ENCODE measurements at regions not wholly inside any gene's neighbourhood (a gene's known extent, or its start where the extent isn't known, plus 50 kb on each side); places are given as distances from the start of the nearest gene placed in this dataset.
"Not testable (repeated sequence)": the region's sequence is repeated elsewhere in the genome, so short reads cannot be mapped to it uniquely, and the experiment has no call there.

- no peak for DNase-seq (ENCODE audit: low read depth in 4 of 4, low spot score in 1 of 4)
Measured at GRCh38 chr2:133624551-133624950, 56.3 kb upstream of the NCKAP5 start.

GRCh38 chr2:133627741-133628140 is 59.5 kb upstream of the NCKAP5 start:
- DNase-seq (ENCODE audit: low read depth in 4 of 4, low spot score in 1 of 4) = no peak

GRCh38 chr2:133633309-133633708 is 65.0 kb upstream of the NCKAP5 start:
- no peak for DNase-seq (ENCODE audit: low read depth in 4 of 4, low spot score in 1 of 4)

- no peak for DNase-seq (ENCODE audit: low read depth in 4 of 4, low spot score in 1 of 4)
Measured at GRCh38 chr2:133633881-133634409, 65.7 kb upstream of the NCKAP5 start.

GRCh38 chr2:133635131-133635530 is 66.9 kb upstream of the NCKAP5 start:
- DNase-seq (ENCODE audit: low read depth in 4 of 4, low spot score in 1 of 4) = no peak

- no peak for DNase-seq (ENCODE audit: low read depth in 4 of 4, low spot score in 1 of 4)
Measured at GRCh38 chr2:133636287-133636686, 68.0 kb upstream of the NCKAP5 start.

- no peak for DNase-seq (ENCODE audit: low read depth in 4 of 4, low spot score in 1 of 4)
Measured at GRCh38 chr2:133640103-133640502, 71.8 kb upstream of the NCKAP5 start.

GRCh38 chr2:133641497-133641896 is 73.2 kb upstream of the NCKAP5 start:
- DNase-seq (ENCODE audit: low read depth in 4 of 4, low spot score in 1 of 4) = no peak

GRCh38 chr2:133641942-133642725 is 73.9 kb upstream of the NCKAP5 start:
- DNase-seq (ENCODE audit: low read depth in 4 of 4, low spot score in 1 of 4) = no peak

- no peak for DNase-seq (ENCODE audit: low read depth in 4 of 4, low spot score in 1 of 4)
Measured at GRCh38 chr2:133642791-133643191, 74.5 kb upstream of the NCKAP5 start.

GRCh38 chr2:133643863-133644262 is 75.6 kb upstream of the NCKAP5 start:
- no peak for DNase-seq (ENCODE audit: low read depth in 4 of 4, low spot score in 1 of 4)

- DNase-seq (ENCODE audit: low read depth in 4 of 4, low spot score in 1 of 4) = no peak
Measured at GRCh38 chr2:133644846-133645245, 76.6 kb upstream of the NCKAP5 start.

GRCh38 chr2:133647386-133647785 is 79.1 kb upstream of the NCKAP5 start:
- not testable (repeated sequence) for DNase-seq (ENCODE audit: low read depth in 4 of 4, low spot score in 1 of 4)

GRCh38 chr2:133651861-133652260 is 83.6 kb upstream of the NCKAP5 start:
- DNase-seq (ENCODE audit: low read depth in 4 of 4, low spot score in 1 of 4) = no peak

- DNase-seq (ENCODE audit: low read depth in 4 of 4, low spot score in 1 of 4) = no peak
Measured at GRCh38 chr2:133652398-133652797, 84.1 kb upstream of the NCKAP5 start.

- DNase-seq (ENCODE audit: low read depth in 4 of 4, low spot score in 1 of 4) = no peak
Measured at GRCh38 chr2:133653056-133653455, 84.8 kb upstream of the NCKAP5 start.

GRCh38 chr2:133654949-133655348 is 86.7 kb upstream of the NCKAP5 start:
- no peak for DNase-seq (ENCODE audit: low read depth in 4 of 4, low spot score in 1 of 4)

- DNase-seq (ENCODE audit: low read depth in 4 of 4, low spot score in 1 of 4) = no peak
Measured at GRCh38 chr2:133655610-133656009, 87.3 kb upstream of the NCKAP5 start.

- no peak for DNase-seq (ENCODE audit: low read depth in 4 of 4, low spot score in 1 of 4)
Measured at GRCh38 chr2:133657591-133657990, 89.3 kb upstream of the NCKAP5 start.

GRCh38 chr2:133658020-133658903 is 90.0 kb upstream of the NCKAP5 start:
- DNase-seq (ENCODE audit: low read depth in 4 of 4, low spot score in 1 of 4) = no peak

- DNase-seq (ENCODE audit: low read depth in 4 of 4, low spot score in 1 of 4) = no peak
Measured at GRCh38 chr2:133660510-133660909, 92.2 kb upstream of the NCKAP5 start.

GRCh38 chr2:133661392-133661791 is 93.1 kb upstream of the NCKAP5 start:
- no peak for DNase-seq (ENCODE audit: low read depth in 4 of 4, low spot score in 1 of 4)

All from stimulated activated CD4-positive, alpha-beta T cell treated with anti-CD3 and anti-CD28 coated beads, Interleukin-1b, Interleukin-23, amount 100 ng/mL, for 24 hours (primary cell).